H1 (cell line): ENCODE measurements at regions not wholly inside any gene's neighbourhood (a gene's known extent, or its start where the extent isn't known, plus 50 kb on each side); places are given as distances from the start of the nearest gene placed in this dataset.

Experiments used
- CTCF ChIA-PET: fragments of 300-600 bp; sonication (Branson Sonifier 250); formaldehyde crosslinking; loops from one replicate; lab custom pipeline; 2021; ENCODE audit not compliant: partially characterized antibody; lab: Charles Lee
- POLR2A ChIA-PET: fragments of 300-600 bp; sonication (Branson Sonifier 250); formaldehyde crosslinking; loops from one replicate; lab custom pipeline; 2021; ENCODE audit warnings: inconsistent platforms; ENCODE audit not compliant: partially characterized antibody; lab: Charles Lee
- DNase-seq, 2 experiments: peaks; one replicate each; pipeline versions ENCODE4 v3.0.0 to v3.0.0-alpha.2; 2010 to 2022; ENCODE audit warnings: low spot score in 2 of 2, low read depth in 1 of 2, mixed read lengths in 1 of 2
- FAIRE-seq: peaks from 2 replicates; lab custom pipeline; 2011; peaks lifted over from hg19 to GRCh38; lab: Jason Lieb, UNC
- H2AFZ ChIP-seq: 2 replicates; pipeline ENCODE4 v1.8.1; 2012; ENCODE audit warnings: low read length, inconsistent platforms
- H2AK5ac ChIP-seq: 2 replicates; pipeline ENCODE4 v1.6.1; 2013; ENCODE audit warnings: low read depth, low read length
- H2BK120ac ChIP-seq: replicated peaks from 2 replicates; pipeline ENCODE3; 2013; ENCODE audit warnings: low read depth, low read length, inconsistent platforms
- H2BK12ac ChIP-seq: 2 replicates; pipeline ENCODE4 v1.6.1; 2013; ENCODE audit warnings: low read depth, low read length
- H2BK15ac ChIP-seq: 2 replicates; pipeline ENCODE4 v1.6.1; 2013; ENCODE audit warnings: low read length
- H2BK20ac ChIP-seq: 2 replicates; pipeline ENCODE4 v1.6.1; 2013; ENCODE audit warnings: low read length
- H2BK5ac ChIP-seq: 2 replicates; pipeline ENCODE4 v1.6.1; 2013; ENCODE audit warnings: low read depth, low read length
- H3K14ac ChIP-seq: 2 replicates; pipeline ENCODE4 v1.6.1; 2013; ENCODE audit warnings: inconsistent platforms; ENCODE audit not compliant: insufficient read length
- H3K18ac ChIP-seq: 2 replicates; pipeline ENCODE4 v1.6.1; 2013; ENCODE audit warnings: low read length; ENCODE audit errors: extremely low read depth
- H3K23ac ChIP-seq: 2 replicates; pipeline ENCODE4 v1.6.1; 2013; ENCODE audit warnings: inconsistent platforms; ENCODE audit not compliant: insufficient read length
- H3K23me2 ChIP-seq: 2 replicates; pipeline ENCODE4 v1.6.1; 2013; ENCODE audit warnings: low read depth, low read length
- H3K27ac ChIP-seq: 2 replicates; pipeline ENCODE4 v1.6.1; 2011; ENCODE audit warnings: low read depth, low read length, inconsistent platforms
- H3K27me3 ChIP-seq, 4 experiments: replicated peaks in 1 of 4; 1 replicate in 1 of 4; 2 replicates in 3 of 4; pipeline versions ENCODE4 v1.6.1 to v1.8.1; 2011 to 2013; ENCODE audit warnings: low read length in 3 of 4, mild to moderate bottlenecking in 3 of 4, inconsistent platforms in 2 of 4, mixed read lengths in 2 of 4, moderate library complexity in 1 of 4; ENCODE audit not compliant: control insufficient read depth in 3 of 4, insufficient read depth in 3 of 4; ENCODE audit errors: extremely low read depth in 1 of 4
- H3K36me3 ChIP-seq, 4 experiments: 2 replicates each; pipeline versions ENCODE4 v1.6.1 to v1.8.1; 2011 to 2013; ENCODE audit warnings: mild to moderate bottlenecking in 4 of 4, low read length in 3 of 4, moderate library complexity in 2 of 4, control low read depth in 1 of 4, inconsistent platforms in 1 of 4; ENCODE audit not compliant: insufficient read depth in 4 of 4, control insufficient read depth in 2 of 4
- H3K4ac ChIP-seq: replicated peaks from 2 replicates; pipeline ENCODE3; 2013; ENCODE audit warnings: low read length, low read depth, mixed read lengths, inconsistent platforms; ENCODE audit not compliant: insufficient read length
- H3K4me1 ChIP-seq, 4 experiments: replicated peaks in 1 of 4; 1 replicate in 1 of 4; 2 replicates in 3 of 4; pipeline versions ENCODE4 v1.6.1 to v1.8.1; 2011 to 2013; ENCODE audit warnings: low read length in 3 of 4, inconsistent platforms in 2 of 4, mixed read lengths in 1 of 4; ENCODE audit not compliant: insufficient read depth in 4 of 4, control insufficient read depth in 3 of 4
- H3K4me2 ChIP-seq, 2 experiments: 2 replicates each; pipeline versions ENCODE4 v1.6.1 to v1.8.1; 2011 to 2013; ENCODE audit warnings: low read depth in 2 of 2, low read length in 2 of 2, control low read depth in 1 of 2, inconsistent platforms in 1 of 2, mild to moderate bottlenecking in 1 of 2; ENCODE audit not compliant: insufficient read depth in 1 of 2
- H3K4me3 ChIP-seq, 4 experiments: fragments of 200-600, 300-600 bp in 1 of 4; sonication (generic), shearing (Covaris generic), sonication (Bioruptor Twin) in 1 of 4; 2 replicates each; pipeline versions ENCODE4 v1.5.1 to v1.8.1; 2011 to 2016; ENCODE audit warnings: low read length in 4 of 4, low read depth in 3 of 4, control low read depth in 2 of 4, inconsistent platforms in 2 of 4, mild to moderate bottlenecking in 2 of 4, mixed read lengths in 1 of 4, moderate library complexity in 1 of 4; ENCODE audit not compliant: insufficient read depth in 2 of 4; ENCODE audit errors: extremely low read depth in 1 of 4
- H3K56ac ChIP-seq: replicated peaks from 2 replicates; pipeline ENCODE3; 2013; ENCODE audit warnings: low read depth, mild to moderate bottlenecking, mixed read lengths, low read length, inconsistent platforms; ENCODE audit not compliant: insufficient read length
- H3K79me1 ChIP-seq: 2 replicates; pipeline ENCODE4 v1.6.1; 2013; ENCODE audit warnings: low read depth, low read length, control low read depth
- H3K79me2 ChIP-seq, 2 experiments: 2 replicates each; pipeline versions ENCODE4 v1.6.1 to v1.8.1; 2012 to 2013; ENCODE audit warnings: low read length in 2 of 2, mild to moderate bottlenecking in 2 of 2, inconsistent platforms in 1 of 2; ENCODE audit not compliant: insufficient read depth in 2 of 2, control insufficient read depth in 1 of 2
- H3K9ac ChIP-seq, 4 experiments: replicated peaks in 1 of 4; 1 replicate in 1 of 4; 2 replicates in 3 of 4; pipeline versions ENCODE4 v1.6.1 to v1.8.1; 2011 to 2013; ENCODE audit warnings: low read depth in 3 of 4, low read length in 3 of 4, control low read depth in 2 of 4, mild to moderate bottlenecking in 2 of 4, moderate library complexity in 2 of 4, inconsistent platforms in 1 of 4; ENCODE audit errors: extremely low read depth in 1 of 4
- H3K9me3 ChIP-seq, 2 experiments: 2 replicates each; pipeline versions ENCODE4 v1.6.1 to v1.8.1; 2012 to 2013; ENCODE audit warnings: mild to moderate bottlenecking in 2 of 2, moderate library complexity in 2 of 2, control low read depth in 1 of 2, inconsistent platforms in 1 of 2, low read depth in 1 of 2, low read length in 1 of 2, mixed read lengths in 1 of 2; ENCODE audit not compliant: insufficient read depth in 2 of 2
- H4K20me1 ChIP-seq, 2 experiments: replicated peaks in 1 of 2; 2 replicates each; pipeline versions ENCODE3 to v1.8.1; 2011 to 2013; ENCODE audit warnings: inconsistent platforms in 2 of 2, low read length in 2 of 2, mild to moderate bottlenecking in 1 of 2; ENCODE audit not compliant: insufficient read depth in 2 of 2, control insufficient read depth in 1 of 2
- H4K5ac ChIP-seq: 2 replicates; pipeline ENCODE4 v1.6.1; 2013; ENCODE audit warnings: low read length, low read depth, mixed read lengths, inconsistent platforms; ENCODE audit not compliant: insufficient read length
- H4K8ac ChIP-seq: 2 replicates; pipeline ENCODE4 v1.8.0; 2013; ENCODE audit warnings: mild to moderate bottlenecking, moderate library complexity, low read length, inconsistent platforms; ENCODE audit not compliant: insufficient read depth; ENCODE audit errors: extremely low read depth
- H4K91ac ChIP-seq: replicated peaks from 2 replicates; pipeline ENCODE3; 2013; ENCODE audit warnings: low read length, mixed read lengths, inconsistent platforms; ENCODE audit not compliant: insufficient read length
- HDAC2 ChIP-seq, 2 experiments: fragments of 300-600 bp in 1 of 2; sonication (generic) in 1 of 2; IDR thresholded peaks; 2 replicates each; pipeline ENCODE4 v1.6.1; 2011 to 2012; ENCODE audit warnings: low read depth in 2 of 2, low read length in 2 of 2, mild to moderate bottlenecking in 2 of 2, moderate library complexity in 2 of 2, borderline replicate concordance in 1 of 2, inconsistent platforms in 1 of 2
- KDM1A ChIP-seq: fragments of 200-600, 300-600 bp; sonication (generic); IDR thresholded peaks from 2 replicates; pipeline ENCODE4 v1.7.1; 2016; ENCODE audit warnings: mild to moderate bottlenecking, low read length, borderline replicate concordance
- KDM5A ChIP-seq: fragments of 200-600 bp; IDR thresholded peaks from 2 replicates; pipeline ENCODE4 v1.7.1; 2012; ENCODE audit warnings: mild to moderate bottlenecking, low read length, inconsistent platforms, mixed read lengths
- POLR2AphosphoS5 ChIP-seq: IDR thresholded peaks from 2 replicates; pipeline ENCODE4 v1.6.1; 2011; ENCODE audit warnings: low read depth, low read length
- SIRT6 ChIP-seq: IDR thresholded peaks from one replicate; pipeline ENCODE4 v1.7.1; 2012; ENCODE audit warnings: low read length, inconsistent platforms
- SIX5 ChIP-seq: IDR thresholded peaks from 2 replicates; pipeline ENCODE4 v1.6.1; 2011; ENCODE audit warnings: mild to moderate bottlenecking, low read depth, low read length
- TBP ChIP-seq: IDR thresholded peaks from 2 replicates; pipeline ENCODE4 v1.6.1; 2011; ENCODE audit warnings: low read depth, low read length, improper control_type of control experiment
- TCF12 ChIP-seq: IDR thresholded peaks from 2 replicates; pipeline ENCODE4 v1.6.1; 2011; ENCODE audit warnings: low read depth, mild to moderate bottlenecking, low read length
- YY1 ChIP-seq: IDR thresholded peaks from 2 replicates; pipeline ENCODE4 v1.6.1; 2011; ENCODE audit warnings: low read depth, mild to moderate bottlenecking, low read length
- WGBS, 2 experiments: shearing (Covaris generic) in 1 of 2; methylation state at CpG; one replicate each; pipeline versions ENCODE4 v1.1.6 to v1.1.7; 2013 to 2015; ENCODE audit warnings: low lambda C conversion rate in 2 of 2, mixed read lengths in 2 of 2, inconsistent platforms in 1 of 2, low coverage in 1 of 2, missing lambda C conversion rate in 1 of 2; ENCODE audit not compliant: insufficient replicate concordance in 2 of 2, insufficient coverage in 1 of 2, insufficient read length in 1 of 2; ENCODE audit errors: extremely low coverage in 1 of 2, missing lambda C conversion rate in 1 of 2; 5-methylcytosine and 5-hydroxymethylcytosine counted together
- TF ChIP-seq, protein P1 (sequence below), 3 experiments: IDR thresholded peaks; 1 replicate in 2 of 3; 2 replicates in 1 of 3; pipeline versions ENCODE4 v1.5.1 to v1.6.1; 2011; ENCODE audit warnings: low read length in 3 of 3, mild to moderate bottlenecking in 3 of 3, inconsistent platforms in 2 of 3, low read depth in 1 of 3, moderate library complexity in 1 of 3; ENCODE audit not compliant: insufficient read depth in 1 of 3; ENCODE audit errors: control extremely low read depth in 1 of 3
- TF ChIP-seq, protein P2 (sequence below): IDR thresholded peaks from 2 replicates; pipeline ENCODE4 v1.6.1; 2012; ENCODE audit warnings: inconsistent platforms

DNA sequence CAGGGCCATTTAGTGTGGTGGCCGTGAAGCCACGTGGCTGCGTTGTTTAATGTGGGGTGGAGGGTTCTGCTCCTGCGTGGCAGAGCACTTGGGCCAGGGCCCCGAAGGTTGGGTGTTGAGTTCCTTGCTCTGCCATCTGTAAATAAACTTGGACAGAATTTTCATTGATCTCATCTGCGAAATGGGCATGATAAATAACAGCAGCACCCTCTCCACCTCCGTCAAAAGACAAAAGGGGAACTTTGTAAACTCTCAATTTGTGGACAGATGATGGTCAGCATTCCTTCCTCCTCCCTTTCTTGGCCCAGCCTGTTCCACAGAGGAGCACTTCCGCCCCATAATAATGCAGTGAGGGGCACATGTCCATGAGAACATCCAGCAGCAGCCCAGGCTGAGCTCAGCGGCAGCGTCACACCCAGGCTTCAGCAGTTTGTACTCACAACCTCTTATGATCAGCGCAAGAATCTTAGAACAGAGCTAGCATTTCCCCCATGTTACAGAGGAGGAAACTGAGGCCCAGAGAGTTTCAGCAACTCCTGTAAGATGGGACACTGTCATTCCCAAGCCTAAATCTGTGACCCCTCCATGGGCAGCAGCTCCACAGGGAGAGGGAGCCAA is 874.5 kb downstream of the BRD1 start:
- Histone ChIP-seq H3K23me2 (peaks cover 14% of the 10 kb centered on the region; the same call in 1 of the 2 replicates), H3K9me3 (no peaks in the 10 kb centered on the region; a peak in 1 of 4 replicates), H3K79me2 (no peaks in the 10 kb centered on the region), H3K79me1 (no peaks in the 10 kb centered on the region), H3K4me1 (no peaks in the 10 kb centered on the region; a peak in 1 of 7 replicates), H2BK5ac (no peak overlapping the region), H3K14ac (no peak overlapping the region), H2AK5ac (no peak overlapping the region), H3K36me3 (no peaks in the 10 kb centered on the region; a peak in 1 of 8 replicates), H3K9ac (no peak overlapping the region), H2BK15ac (no peak overlapping the region), H4K20me1 (peaks cover 0 to 8% of the 10 kb centered on the region in 2 experiments), H3K27ac (no peak overlapping the region), H4K91ac (no peak overlapping the region), H3K27me3 (0 out of 7 replicates have a peak, but pooled peaks cover 0 to 3% (median 0%) of the 10 kb centered on the region in 4 experiments), H3K4me3 (no peak overlapping the region), H4K8ac (no peak overlapping the region), H4K5ac (no peak overlapping the region), H2BK20ac (no peak overlapping the region), H3K56ac (no peak overlapping the region), H2AFZ (no peak overlapping the region), H3K4me2 (no peak overlapping the region), H3K23ac (no peak overlapping the region), H3K18ac (no peak overlapping the region), H2BK12ac (no peak overlapping the region), H3K4ac (no peak overlapping the region), H2BK120ac (no peak overlapping the region)
- POLR2A ChIA-PET: no interaction called here
- WGBS, 2 experiments: 95% methylated on average over 10 of the region's 11 CpGs; no CpG with 5 or more reads in 1 of the 2 experiments
- CTCF ChIA-PET: interaction anchor here (1.0 to 3.1 kb wide), 3 partner anchors 9 to 14 kb away, joined by 4 to 14 read pairs (median 4); no protein-coding TSS in a partner anchor
- no peak for FAIRE-seq
- DNase-seq: peak in 1 of 2 experiments; percentile 10
- TF ChIP-seq POLR2AphosphoS5 (no peak), SIRT6 (no peak), KDM5A (no peak), HDAC2 (IDR thresholded peaks at IDR 0.05; ENCODE audit: borderline replicate concordance in 1 of 2, low read depth in 2 of 2, low read length in 2 of 2) (no peak), TCF12 (no peak), SIX5 (no peak), KDM1A (no peak), TBP (no peak), YY1 (no peak)
- TF ChIP-seq, protein P1, sequence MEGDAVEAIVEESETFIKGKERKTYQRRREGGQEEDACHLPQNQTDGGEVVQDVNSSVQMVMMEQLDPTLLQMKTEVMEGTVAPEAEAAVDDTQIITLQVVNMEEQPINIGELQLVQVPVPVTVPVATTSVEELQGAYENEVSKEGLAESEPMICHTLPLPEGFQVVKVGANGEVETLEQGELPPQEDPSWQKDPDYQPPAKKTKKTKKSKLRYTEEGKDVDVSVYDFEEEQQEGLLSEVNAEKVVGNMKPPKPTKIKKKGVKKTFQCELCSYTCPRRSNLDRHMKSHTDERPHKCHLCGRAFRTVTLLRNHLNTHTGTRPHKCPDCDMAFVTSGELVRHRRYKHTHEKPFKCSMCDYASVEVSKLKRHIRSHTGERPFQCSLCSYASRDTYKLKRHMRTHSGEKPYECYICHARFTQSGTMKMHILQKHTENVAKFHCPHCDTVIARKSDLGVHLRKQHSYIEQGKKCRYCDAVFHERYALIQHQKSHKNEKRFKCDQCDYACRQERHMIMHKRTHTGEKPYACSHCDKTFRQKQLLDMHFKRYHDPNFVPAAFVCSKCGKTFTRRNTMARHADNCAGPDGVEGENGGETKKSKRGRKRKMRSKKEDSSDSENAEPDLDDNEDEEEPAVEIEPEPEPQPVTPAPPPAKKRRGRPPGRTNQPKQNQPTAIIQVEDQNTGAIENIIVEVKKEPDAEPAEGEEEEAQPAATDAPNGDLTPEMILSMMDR (IDR thresholded peaks at IDR 0.05; ENCODE audit: control extremely low read depth in 1 of 3, insufficient read depth in 1 of 3, low read depth in 1 of 3, low read length in 3 of 3): no peak
- TF ChIP-seq, protein P2, sequence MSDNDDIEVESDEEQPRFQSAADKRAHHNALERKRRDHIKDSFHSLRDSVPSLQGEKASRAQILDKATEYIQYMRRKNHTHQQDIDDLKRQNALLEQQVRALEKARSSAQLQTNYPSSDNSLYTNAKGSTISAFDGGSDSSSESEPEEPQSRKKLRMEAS: no peak
